ENCODE measurements at regions not wholly inside any gene's neighbourhood (a gene's known extent, or its start where the extent isn't known, plus 50 kb on each side); places are given as distances from the start of the nearest gene placed in this dataset.

GRCh38 chr12:75784591-75784990 lies 247.0 kb downstream of the PHLDA1 start:
- no peak for DNase-seq

- no peak for DNase-seq
These were observed 248.3 kb downstream of the PHLDA1 start for GRCh38 chr12:75783093-75783877.

DNA sequence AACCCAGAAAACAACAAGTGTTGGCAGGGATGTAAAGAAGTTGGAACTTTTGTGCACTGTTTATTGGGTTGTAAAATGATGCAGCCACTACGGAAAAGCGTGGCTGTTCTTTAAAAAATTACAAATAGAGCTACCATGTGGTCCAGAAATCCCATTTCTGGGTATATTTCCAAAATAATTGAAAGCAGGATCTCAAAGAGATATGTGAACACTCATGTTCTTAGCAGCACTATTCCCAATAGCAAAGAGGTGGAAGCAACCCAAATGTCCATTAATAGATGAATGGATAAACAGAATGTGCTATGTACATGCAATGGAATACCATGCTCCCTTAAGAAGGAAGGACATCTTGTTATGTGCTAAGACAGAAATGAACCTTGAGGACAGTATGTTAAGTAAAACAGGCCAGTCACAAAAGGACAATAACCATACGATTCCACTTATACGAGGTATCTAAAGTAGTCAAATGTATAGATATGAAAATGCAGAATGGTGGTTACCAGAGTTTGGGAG lies 249.5 kb downstream of the PHLDA1 start:
- DNase-seq, result no peak

DNA sequence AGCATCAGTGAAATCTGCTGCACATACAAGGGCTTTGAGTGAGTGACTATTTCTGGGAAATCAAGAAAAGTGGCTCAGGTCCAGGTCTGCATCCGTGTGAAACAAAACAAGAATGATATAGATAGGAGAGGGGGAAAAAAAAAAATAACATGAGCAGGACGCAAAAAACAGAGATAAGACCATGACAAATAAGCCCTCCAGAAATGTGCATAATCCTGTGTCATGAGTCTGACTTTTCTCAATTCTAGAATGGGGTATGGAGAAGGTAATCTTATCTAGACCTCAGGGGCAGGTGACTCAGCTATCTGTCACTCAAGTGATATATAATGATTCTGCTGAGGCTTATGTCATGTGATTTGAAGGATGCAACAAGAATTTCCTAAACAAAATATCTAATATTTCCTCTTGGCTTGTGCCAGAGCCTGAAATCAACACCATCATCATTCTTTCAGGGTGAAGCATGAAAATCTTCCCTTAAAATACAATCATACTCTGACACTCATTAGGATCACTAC lies 250.0 kb downstream of the PHLDA1 start:
- peak; percentile 77 for DNase-seq

DNA sequence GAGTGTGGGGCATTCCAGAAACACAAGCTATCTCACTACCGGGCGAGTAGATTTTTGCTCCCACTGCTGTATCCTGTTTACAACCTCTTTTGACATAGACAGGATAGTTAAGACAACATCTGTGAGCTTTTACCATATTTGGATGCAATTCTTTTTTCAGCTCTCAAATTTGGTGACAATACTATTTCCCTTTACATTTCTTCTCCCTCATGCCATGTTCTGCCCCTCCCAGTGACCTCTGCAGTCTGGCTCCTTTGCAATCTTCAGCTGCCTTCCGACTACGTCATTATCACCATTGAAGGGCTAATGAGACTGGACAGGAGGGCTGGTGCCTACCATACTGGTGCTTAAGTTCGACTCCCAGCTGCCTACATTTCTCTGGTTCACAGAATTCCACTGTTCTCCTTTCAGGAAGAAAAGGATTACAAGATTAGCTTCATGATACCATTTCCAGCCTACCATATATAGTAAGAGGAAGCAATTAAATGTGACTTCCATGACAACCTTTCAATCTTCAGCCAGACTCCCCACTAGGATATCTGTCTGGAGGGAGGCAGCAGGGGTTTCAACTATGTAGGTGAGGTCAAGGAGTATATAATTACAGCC lies 251.6 kb downstream of the PHLDA1 start:
- no peak for DNase-seq

- DNase-seq, result no peak
These were observed 257.1 kb downstream of the PHLDA1 start for GRCh38 chr12:75774261-75775052.

DNA sequence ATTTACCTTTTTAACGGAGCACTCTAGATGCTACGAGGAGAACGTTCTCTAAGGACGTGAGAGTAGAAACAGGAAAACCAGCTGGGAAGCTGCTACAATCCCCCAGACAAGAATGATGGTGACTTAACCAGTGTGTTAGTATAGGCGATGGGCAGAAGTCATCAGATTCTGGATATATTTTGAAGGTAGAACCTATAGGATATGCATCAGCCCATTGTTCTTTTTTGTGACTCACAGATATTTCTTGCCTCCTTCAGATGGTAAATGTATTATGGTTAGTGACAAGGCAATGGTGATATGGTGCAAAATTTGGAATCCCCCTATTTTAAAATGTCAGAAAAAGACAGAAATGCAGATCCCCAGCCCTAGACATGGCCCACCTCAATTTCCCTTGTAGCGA lies 258.2 kb downstream of the PHLDA1 start:
- DNase-seq, result no peak

- no peak for DNase-seq
These were observed 259.6 kb upstream of the KRR1 start for GRCh38 chr12:75771023-75771422.

- no peak for DNase-seq
These were observed 256.5 kb upstream of the KRR1 start for GRCh38 chr12:75767957-75768356.

GRCh38 chr12:75766263-75767160 lies 255.1 kb upstream of the KRR1 start:
- no peak for DNase-seq

- DNase-seq, result no peak
These were observed 254.0 kb upstream of the KRR1 start for GRCh38 chr12:75765170-75766059.

DNA sequence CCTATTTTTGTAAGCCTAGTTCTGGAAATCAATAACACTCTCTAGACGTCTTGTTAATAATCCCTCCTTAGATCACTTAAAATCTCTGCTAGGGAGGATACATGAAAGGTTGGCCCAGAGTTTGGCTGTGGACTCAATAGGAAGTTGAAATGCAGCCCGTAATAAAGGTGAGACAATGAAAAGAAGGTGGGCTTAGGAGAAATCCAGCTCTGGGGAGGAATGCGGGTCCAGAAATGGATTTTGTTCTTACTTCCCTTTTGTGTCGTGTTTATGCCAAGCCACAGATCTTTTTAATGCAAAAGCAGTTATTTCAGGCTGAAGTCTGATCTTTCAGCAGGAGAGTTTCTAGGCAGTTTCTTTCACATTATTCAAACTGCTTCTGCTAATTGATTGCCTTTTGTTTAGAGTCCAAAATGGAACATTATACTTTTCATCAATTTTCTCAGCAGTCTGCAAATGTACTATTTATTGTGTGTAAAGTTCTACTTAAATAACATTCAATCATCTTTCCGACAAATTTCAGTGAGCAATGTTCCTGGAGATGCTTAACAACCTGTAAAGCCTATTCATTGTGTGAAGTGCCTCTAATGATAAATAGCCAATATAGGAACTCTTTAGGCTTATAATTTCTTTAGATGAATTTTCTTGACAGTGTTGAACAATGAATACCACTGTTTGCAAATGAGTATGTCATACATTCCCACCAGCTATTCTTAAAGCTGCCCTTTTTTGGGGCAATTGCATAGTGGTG lies 252.9 kb upstream of the KRR1 start:
- DNase-seq, result no peak

DNA sequence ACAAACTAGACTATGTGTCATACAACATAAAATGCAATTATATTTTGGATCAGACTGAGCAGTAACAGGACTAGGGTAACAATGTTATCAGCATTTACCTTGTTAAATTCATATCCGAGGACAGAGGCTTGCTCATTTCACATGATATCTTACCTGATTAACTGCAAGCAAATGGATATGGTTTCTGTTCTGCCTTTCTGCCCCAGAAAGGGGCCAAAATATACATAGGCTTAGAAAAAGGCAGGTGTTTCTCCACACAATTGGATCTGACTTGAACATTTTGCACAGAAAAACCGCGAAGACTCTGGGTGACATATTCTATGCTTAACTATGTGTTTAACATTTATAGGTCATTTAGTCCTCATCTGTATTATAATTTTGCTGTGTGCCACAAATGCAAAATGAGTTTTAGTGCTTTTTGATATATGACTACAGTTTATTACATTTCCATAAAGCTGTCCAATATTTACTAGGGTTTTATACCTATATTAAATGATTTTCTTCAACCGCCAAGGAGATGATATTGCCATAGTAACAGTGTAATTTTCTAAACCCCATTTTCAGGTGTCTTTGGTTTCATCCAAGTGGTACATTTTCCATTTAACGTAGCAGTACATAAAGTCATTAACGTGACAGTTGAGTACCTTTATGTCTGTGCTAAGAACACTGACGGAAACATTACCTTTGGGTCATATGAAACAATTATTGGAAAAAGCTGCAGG lies 249.3 kb upstream of the KRR1 start:
- no peak for DNase-seq

DNA sequence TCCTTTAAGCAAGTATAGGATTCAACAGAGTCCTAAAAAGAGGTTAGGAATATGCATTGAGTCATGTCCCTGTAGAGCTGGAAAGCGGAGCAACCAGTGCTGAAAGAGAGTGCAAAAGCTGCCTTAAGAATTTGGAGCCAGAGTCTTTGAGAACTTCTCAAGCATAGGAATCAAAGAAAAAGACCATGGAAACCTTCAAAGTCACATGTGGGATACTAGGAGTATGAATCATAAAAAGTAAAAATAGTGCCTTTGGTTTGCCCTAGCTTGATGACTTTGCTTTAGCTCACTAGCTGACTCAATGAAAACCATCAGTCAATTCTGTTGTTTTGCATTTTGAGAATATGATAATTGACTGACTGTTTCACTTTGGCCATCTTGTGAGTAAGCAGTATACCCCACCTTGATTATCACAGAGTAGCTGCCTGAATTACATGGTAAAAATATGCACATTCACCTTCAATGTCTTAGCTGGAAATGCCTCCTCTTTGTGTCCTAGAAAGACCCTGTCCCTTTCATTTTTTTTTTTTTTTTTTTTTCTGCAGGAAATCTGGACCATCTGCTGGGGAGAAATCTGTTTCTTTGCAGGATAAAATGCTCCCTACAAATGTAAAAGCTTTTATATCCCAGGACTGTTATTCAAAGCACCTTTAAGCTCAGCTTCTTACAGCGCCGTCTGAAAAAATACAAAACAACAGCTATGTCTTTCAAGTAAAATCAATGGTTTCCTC lies 248.6 kb upstream of the KRR1 start:
- peak; percentile 28 for DNase-seq

DNA sequence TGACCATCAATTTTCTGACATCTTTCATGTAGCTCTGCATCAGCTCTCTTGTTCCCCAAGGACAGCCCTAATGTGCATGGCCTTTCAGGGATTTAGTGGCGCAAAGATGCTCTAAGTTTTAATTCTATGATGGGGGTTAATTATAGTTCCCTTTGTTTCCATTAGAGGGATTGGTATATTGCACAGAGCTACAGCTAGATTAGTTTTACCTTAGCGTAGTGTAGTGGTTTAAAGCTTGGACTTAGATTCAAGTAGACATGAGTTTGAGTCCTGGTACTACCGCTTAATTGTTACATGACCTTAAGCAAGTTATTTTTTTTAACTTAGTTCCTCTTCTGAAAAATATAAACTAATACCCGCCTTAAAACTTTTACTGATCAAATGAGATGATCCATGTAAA lies 247.8 kb upstream of the KRR1 start:
- no peak for DNase-seq

DNA sequence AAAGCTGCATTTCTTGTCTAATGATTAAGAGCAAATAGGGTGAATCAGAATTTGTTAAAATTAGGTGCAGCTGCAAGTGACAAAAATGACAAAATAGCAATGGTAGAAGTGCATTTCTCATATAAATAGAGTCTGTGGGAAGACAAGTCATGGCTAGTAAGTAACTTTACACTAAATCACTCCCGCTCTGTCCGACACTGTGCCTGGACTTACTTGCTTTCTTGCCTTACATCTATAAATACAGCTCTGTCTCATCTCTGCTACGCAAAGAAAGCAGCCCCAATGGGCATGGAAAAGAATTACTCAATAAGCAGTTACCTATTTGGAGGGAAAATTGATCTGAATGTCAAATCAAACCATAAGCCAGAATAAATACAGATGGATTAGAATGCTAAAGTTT lies 245.4 kb upstream of the KRR1 start:
- no peak for DNase-seq

- no peak for DNase-seq
These were observed 244.7 kb upstream of the KRR1 start for GRCh38 chr12:75756111-75756510.

DNA sequence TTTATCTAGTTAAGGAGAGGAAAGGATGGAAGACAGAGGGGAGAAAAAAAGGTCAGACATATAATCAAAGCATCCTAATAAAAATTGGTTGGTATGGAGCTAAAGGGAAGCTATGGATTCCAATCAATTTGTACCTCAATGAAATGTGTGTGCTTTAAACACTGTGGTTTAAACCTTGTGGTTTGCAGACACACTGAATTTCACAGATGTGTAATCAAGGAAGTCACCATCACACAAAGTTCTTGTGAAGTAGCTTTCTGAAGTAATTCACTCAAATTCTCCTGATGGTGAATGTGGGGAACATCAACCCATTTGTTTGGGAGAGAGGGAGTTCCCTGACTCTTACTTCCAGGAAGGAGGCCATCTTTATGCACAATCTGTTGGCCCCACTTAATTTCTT lies 243.3 kb upstream of the KRR1 start:
- no peak for DNase-seq

DNA sequence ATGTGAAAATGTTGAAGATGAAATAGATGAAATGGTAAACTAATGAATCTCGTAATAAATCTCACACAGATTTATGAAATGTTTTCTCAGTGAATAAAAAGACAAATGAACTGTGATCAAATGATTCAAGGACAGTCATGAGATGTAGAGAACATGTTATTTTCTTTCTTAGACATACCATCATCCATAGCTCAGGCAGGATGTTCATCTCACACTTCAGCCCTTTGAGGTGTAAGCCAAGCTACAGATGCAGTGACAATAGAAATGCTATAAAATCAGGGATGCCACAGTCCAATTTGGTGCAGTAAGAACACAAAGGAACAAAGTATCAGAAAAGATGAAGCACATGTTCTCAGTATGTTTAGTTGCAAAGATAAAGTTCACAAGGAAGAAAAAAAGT lies 242.7 kb upstream of the KRR1 start:
- no peak for DNase-seq

Data from amniotic stem cell (primary cell).